Stomach (tissue), 8 donors: ENCODE measurements at regions not wholly inside any gene's neighbourhood (a gene's known extent, or its start where the extent isn't known, plus 50 kb on each side); places are given as distances from the start of the nearest gene placed in this dataset.

Source experiments
- DNase-seq, 2 donors: peaks; one replicate each; pipeline versions ENCODE4 v3.0.0 to v3.0.0-alpha.2; 2013 to 2019
- H3K27ac ChIP-seq, 5 donors: fragments of 200-600 bp in 4 of 5; sonication (generic) in 4 of 5; one replicate each; pipeline ENCODE4 v1.5.1; 2013 to 2019; ENCODE audit warnings: mild to moderate bottlenecking in 1 of 5, moderate library complexity in 1 of 5
- H3K27me3 ChIP-seq, 3 donors: fragments of 200-600 bp; sonication (generic); one replicate each; pipeline ENCODE4 v1.5.1; 2017 to 2019; ENCODE audit warnings: mixed run types in 1 of 3
- H3K36me3 ChIP-seq, 4 donors: fragments of 200-600 bp; sonication (generic); 1 replicate in 3 of 4; 2 replicates in 1 of 4; pipeline ENCODE4 v1.5.1; 2016 to 2019
- H3K4me1 ChIP-seq, 4 donors: fragments of 200-600 bp; sonication (generic); one replicate each; pipeline ENCODE4 v1.5.1; 2016 to 2019
- H3K4me3 ChIP-seq, 4 donors: fragments of 200-600 bp; sonication (generic) in 3 of 4; one replicate each; pipeline ENCODE4 v1.5.1; 2016 to 2019; ENCODE audit warnings: mild to moderate bottlenecking in 1 of 4
- H3K9me3 ChIP-seq, 4 donors: fragments of 200-600 bp; sonication (generic); one replicate each; pipeline ENCODE4 v1.5.1; 2016 to 2019
- EP300 ChIP-seq: sonication (generic); formaldehyde crosslinking; IDR thresholded peaks from one replicate; pipeline ENCODE4 v1.6.1; 2017; ENCODE audit warnings: antibody characterized with exemption
- POLR2A ChIP-seq, 4 donors: fragments of 450-650 bp; IDR thresholded peaks; one replicate each; pipeline ENCODE4 v1.6.1; 2016; ENCODE audit warnings: antibody characterized with exemption in 4 of 4, control low read depth in 2 of 4, mild to moderate bottlenecking in 1 of 4, moderate library complexity in 1 of 4
- POLR2AphosphoS5 ChIP-seq, 3 donors: sonication (generic); formaldehyde crosslinking; IDR thresholded peaks; one replicate each; pipeline ENCODE4 v1.6.1; 2016; ENCODE audit warnings: antibody characterized with exemption in 3 of 3
- WGBS, 5 donors: extraction: QIAGEN DNeasy Blood & Tissue Kit in 3 of 5; methylation state at CpG; one replicate each; pipeline versions ENCODE4 v1.1.5 to v1.1.7; 2013 to 2018; 5-methylcytosine and 5-hydroxymethylcytosine counted together
- intact Hi-C: fragments of 100-400 bp; cut with DNase I; formaldehyde crosslinking; loops from one replicate; pipeline ENCODE4 v1.15.1; 2023; ENCODE audit warnings: low total_unique reads
- TF ChIP-seq, protein P1 (sequence below), 7 experiments: fragments of 450-650 bp in 4 of 7; fragments of 200-600 bp in 3 of 7; sonication (generic) in 3 of 7; IDR thresholded peaks; one replicate each; pipeline ENCODE4 v1.5.1; 2016 to 2019; ENCODE audit warnings: antibody characterized with exemption in 7 of 7, control low read depth in 2 of 7, mild to moderate bottlenecking in 1 of 7
- donor health status: healthy with polysubstance abuse.
- donor health status: Bipolar disorder and iron deficiency.
- donor health status: healthy.

- H3K36me3 ChIP-seq, result no peaks in the 10 kb centered on the region
- H3K4me1 ChIP-seq, result no peaks in the 10 kb centered on the region
- H3K27ac ChIP-seq, result no peak overlapping the region
- no peak for TF ChIP-seq EP300
- TF ChIP-seq, protein P1, sequence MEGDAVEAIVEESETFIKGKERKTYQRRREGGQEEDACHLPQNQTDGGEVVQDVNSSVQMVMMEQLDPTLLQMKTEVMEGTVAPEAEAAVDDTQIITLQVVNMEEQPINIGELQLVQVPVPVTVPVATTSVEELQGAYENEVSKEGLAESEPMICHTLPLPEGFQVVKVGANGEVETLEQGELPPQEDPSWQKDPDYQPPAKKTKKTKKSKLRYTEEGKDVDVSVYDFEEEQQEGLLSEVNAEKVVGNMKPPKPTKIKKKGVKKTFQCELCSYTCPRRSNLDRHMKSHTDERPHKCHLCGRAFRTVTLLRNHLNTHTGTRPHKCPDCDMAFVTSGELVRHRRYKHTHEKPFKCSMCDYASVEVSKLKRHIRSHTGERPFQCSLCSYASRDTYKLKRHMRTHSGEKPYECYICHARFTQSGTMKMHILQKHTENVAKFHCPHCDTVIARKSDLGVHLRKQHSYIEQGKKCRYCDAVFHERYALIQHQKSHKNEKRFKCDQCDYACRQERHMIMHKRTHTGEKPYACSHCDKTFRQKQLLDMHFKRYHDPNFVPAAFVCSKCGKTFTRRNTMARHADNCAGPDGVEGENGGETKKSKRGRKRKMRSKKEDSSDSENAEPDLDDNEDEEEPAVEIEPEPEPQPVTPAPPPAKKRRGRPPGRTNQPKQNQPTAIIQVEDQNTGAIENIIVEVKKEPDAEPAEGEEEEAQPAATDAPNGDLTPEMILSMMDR (IDR thresholded peaks at IDR 0.05), result no peak
- DNase-seq, result no peak
- 55 to 73% (median 64%) methylated on average over 4 of the region's 4 CpGs; no CpG with 5 or more reads in 2 of the 5 donors for WGBS, 5 donors
- intact Hi-C loops, result no loop called here
- H3K9me3 ChIP-seq, result no peaks in the 10 kb centered on the region
- H3K4me3 ChIP-seq, result no peak overlapping the region
- H3K27me3 ChIP-seq, result no peaks in the 10 kb centered on the region
Observed at GRCh38 chrY:15593476-15594160, 1069.3 kb downstream of the NLGN4Y start.

- no peaks in the 10 kb centered on the region for H3K27me3 ChIP-seq
- no peaks in the 10 kb centered on the region for H3K4me1 ChIP-seq
- H3K36me3 ChIP-seq, result no peaks in the 10 kb centered on the region
- intact Hi-C loops, result no loop called here
- TF ChIP-seq, protein P1 (IDR thresholded peaks at IDR 0.05), result no peak
- no peak for TF ChIP-seq POLR2A (IDR thresholded peaks at IDR 0.05)
- no peak for TF ChIP-seq EP300
- TF ChIP-seq POLR2AphosphoS5 (IDR thresholded peaks at IDR 0.05), result no peak
- 54 to 64% (median 59%) methylated on average over 3 of the region's 3 CpGs; no CpG with 5 or more reads in 2 of the 5 donors for WGBS, 5 donors
- no peak overlapping the region for H3K4me3 ChIP-seq
- no peak for DNase-seq
- no peak overlapping the region for H3K27ac ChIP-seq
- no peaks in the 10 kb centered on the region for H3K9me3 ChIP-seq
Observed at GRCh38 chrY:15594179-15594578, 1069.8 kb downstream of the NLGN4Y start.

- no peaks in the 10 kb centered on the region for H3K36me3 ChIP-seq
- H3K27ac ChIP-seq, result no peak overlapping the region
- TF ChIP-seq, protein P1 (IDR thresholded peaks at IDR 0.05), result no peak
- TF ChIP-seq POLR2A (IDR thresholded peaks at IDR 0.05), result no peak
- no peak for TF ChIP-seq POLR2AphosphoS5 (IDR thresholded peaks at IDR 0.05)
- no peak for TF ChIP-seq EP300
- H3K4me1 ChIP-seq, result no peaks in the 10 kb centered on the region
- intact Hi-C loops, result no loop called here
- no peaks in the 10 kb centered on the region for H3K27me3 ChIP-seq
- H3K4me3 ChIP-seq, result no peak overlapping the region
- DNase-seq, result no peak
- WGBS, 5 donors, result 87 to 95% (median 92%) methylated on average over 3 of the region's 3 CpGs; no CpG with 5 or more reads in 2 of the 5 donors
- H3K9me3 ChIP-seq, result no peaks in the 10 kb centered on the region
Observed at GRCh38 chrY:15600565-15600964, 1076.2 kb downstream of the NLGN4Y start.

DNA sequence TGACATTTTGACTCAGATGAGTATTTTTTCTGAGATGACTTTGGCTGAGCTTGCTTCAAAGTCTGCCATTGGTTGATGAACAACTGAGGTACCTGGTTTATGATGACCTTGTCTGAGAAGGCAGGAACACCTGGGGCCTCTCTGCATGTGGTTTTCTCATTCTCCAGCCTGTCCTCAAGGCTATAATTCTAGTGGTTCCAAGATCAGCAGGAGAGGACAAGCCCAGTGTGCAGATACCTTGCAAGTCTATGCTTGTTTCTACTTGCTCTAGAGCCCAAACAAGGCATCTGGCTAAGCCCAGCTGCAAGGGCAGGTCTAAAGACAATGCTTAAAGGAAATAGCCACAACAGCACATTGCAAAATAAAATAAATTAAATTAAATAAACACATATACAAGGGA lies 1100.0 kb downstream of the NLGN4Y start:
- intact Hi-C loops, result no loop called here
- DNase-seq, result no peak
- no peak for TF ChIP-seq POLR2A (IDR thresholded peaks at IDR 0.05)
- TF ChIP-seq, protein P1 (IDR thresholded peaks at IDR 0.05), result no peak
- TF ChIP-seq POLR2AphosphoS5 (IDR thresholded peaks at IDR 0.05), result no peak
- no peak for TF ChIP-seq EP300
- Histone ChIP-seq H3K9me3 (no peaks in the 10 kb centered on the region), H3K27me3 (no peaks in the 10 kb centered on the region), H3K27ac (no peak overlapping the region), H3K4me1 (no peaks in the 10 kb centered on the region), H3K36me3 (no peaks in the 10 kb centered on the region), H3K4me3 (no peak overlapping the region)
